ENCODE measurements at regions not wholly inside any gene's neighbourhood (a gene's known extent, or its start where the extent isn't known, plus 50 kb on each side); places are given as distances from the start of the nearest gene placed in this dataset.

DNA sequence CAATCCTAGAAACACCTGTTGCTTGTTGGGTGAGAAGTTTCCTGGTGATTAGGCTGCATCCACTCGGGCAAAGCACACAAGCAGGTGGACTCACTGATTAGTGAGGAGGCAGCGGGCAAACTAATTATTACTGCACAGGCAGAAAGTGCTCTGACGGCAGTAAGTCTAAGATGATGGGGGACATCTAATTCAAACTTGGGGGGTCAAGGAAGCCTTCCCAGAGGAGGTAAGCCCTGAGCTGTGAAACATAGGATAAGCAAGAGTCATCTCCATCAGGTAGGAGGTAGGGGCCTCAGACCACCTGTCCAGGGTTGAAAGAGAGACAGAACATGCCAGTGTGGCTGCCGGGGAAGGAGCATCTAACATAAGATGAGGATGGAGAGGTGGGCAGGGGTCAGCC lies 1578.4 kb upstream of the TMEM132C start:
- H3K27me3 ChIP-seq (ENCODE audit: insufficient read depth, low read length), result no peaks in the 10 kb centered on the region
- no peak for TF ChIP-seq EZH2 (IDR thresholded peaks at IDR 0.05; ENCODE audit: borderline replicate concordance, low read length)
- TF ChIP-seq, protein P1, sequence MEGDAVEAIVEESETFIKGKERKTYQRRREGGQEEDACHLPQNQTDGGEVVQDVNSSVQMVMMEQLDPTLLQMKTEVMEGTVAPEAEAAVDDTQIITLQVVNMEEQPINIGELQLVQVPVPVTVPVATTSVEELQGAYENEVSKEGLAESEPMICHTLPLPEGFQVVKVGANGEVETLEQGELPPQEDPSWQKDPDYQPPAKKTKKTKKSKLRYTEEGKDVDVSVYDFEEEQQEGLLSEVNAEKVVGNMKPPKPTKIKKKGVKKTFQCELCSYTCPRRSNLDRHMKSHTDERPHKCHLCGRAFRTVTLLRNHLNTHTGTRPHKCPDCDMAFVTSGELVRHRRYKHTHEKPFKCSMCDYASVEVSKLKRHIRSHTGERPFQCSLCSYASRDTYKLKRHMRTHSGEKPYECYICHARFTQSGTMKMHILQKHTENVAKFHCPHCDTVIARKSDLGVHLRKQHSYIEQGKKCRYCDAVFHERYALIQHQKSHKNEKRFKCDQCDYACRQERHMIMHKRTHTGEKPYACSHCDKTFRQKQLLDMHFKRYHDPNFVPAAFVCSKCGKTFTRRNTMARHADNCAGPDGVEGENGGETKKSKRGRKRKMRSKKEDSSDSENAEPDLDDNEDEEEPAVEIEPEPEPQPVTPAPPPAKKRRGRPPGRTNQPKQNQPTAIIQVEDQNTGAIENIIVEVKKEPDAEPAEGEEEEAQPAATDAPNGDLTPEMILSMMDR (IDR thresholded peaks at IDR 0.05; ENCODE audit: low read length), result no peak
- no peaks in the 10 kb centered on the region for H3K36me3 ChIP-seq (ENCODE audit: insufficient read depth, low read length)
- H3F3A ChIP-seq (ENCODE audit: insufficient read depth, low read length), result no peaks in the 10 kb centered on the region
- no peaks in the 10 kb centered on the region for H3K9me3 ChIP-seq (ENCODE audit: low read length)
- no peak overlapping the region for H3K9ac ChIP-seq (ENCODE audit: low read length)
- no peak overlapping the region for H3K27ac ChIP-seq (ENCODE audit: low read depth, low read length, poor library complexity, severe bottlenecking)
- H3K4me2 ChIP-seq (ENCODE audit: low read length), result no peak overlapping the region
- H3K9me2 ChIP-seq (ENCODE audit: low read depth, low read length), result no peaks in the 10 kb centered on the region
- H3K79me2 ChIP-seq (ENCODE audit: insufficient read depth, low read length), result no peaks in the 10 kb centered on the region
- H3K4me3 ChIP-seq (ENCODE audit: low read depth, low read length, poor library complexity, severe bottlenecking), result no peak overlapping the region
- H3K4me1 ChIP-seq (ENCODE audit: insufficient read depth, low read length, severe bottlenecking), result no peaks in the 10 kb centered on the region
- H4K20me1 ChIP-seq (ENCODE audit: insufficient read depth, low read length), result no peaks in the 10 kb centered on the region
- no peak overlapping the region for H2AFZ ChIP-seq (ENCODE audit: low read length)

DNA sequence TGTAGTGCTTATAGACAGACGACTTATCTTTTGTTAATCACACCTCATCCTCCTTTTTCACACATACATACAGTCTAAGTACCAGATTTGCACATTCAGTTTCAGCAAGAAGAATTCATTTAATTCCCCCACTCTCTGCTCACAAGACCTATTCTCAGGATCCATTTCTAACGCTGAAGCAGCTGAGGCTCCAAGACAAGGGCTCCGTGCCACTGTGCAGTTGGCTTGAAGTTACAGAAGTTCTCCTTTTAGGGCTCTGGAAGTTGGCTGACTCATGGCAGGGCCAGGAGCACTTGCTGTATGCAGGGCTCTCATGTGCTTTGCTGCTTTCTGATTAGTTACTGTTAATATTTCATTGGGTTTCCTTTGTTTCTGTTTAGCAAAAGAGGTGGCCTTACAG lies 1566.9 kb upstream of the TMEM132C start:
- H3K4me3 ChIP-seq (ENCODE audit: low read depth, low read length, poor library complexity, severe bottlenecking), result no peak overlapping the region
- H4K20me1 ChIP-seq (ENCODE audit: insufficient read depth, low read length), result no peaks in the 10 kb centered on the region
- TF ChIP-seq, protein P1 (IDR thresholded peaks at IDR 0.05; ENCODE audit: low read length), result no peak
- TF ChIP-seq EZH2 (IDR thresholded peaks at IDR 0.05; ENCODE audit: borderline replicate concordance, low read length), result no peak
- H3K4me2 ChIP-seq (ENCODE audit: low read length), result no peak overlapping the region
- H3K27ac ChIP-seq (ENCODE audit: low read depth, low read length, poor library complexity, severe bottlenecking), result no peak overlapping the region
- no peaks in the 10 kb centered on the region for H3K9me3 ChIP-seq (ENCODE audit: low read length)
- H3K9ac ChIP-seq (ENCODE audit: low read length), result no peak overlapping the region
- no peaks in the 10 kb centered on the region for H3K79me2 ChIP-seq (ENCODE audit: insufficient read depth, low read length)
- no peaks in the 10 kb centered on the region for H3K36me3 ChIP-seq (ENCODE audit: insufficient read depth, low read length)
- H3F3A ChIP-seq (ENCODE audit: insufficient read depth, low read length), result no peaks in the 10 kb centered on the region
- H3K4me1 ChIP-seq (ENCODE audit: insufficient read depth, low read length, severe bottlenecking), result no peaks in the 10 kb centered on the region
- no peaks in the 10 kb centered on the region for H3K9me2 ChIP-seq (ENCODE audit: low read depth, low read length)
- H2AFZ ChIP-seq (ENCODE audit: low read length), result no peak overlapping the region
- H3K27me3 ChIP-seq (ENCODE audit: insufficient read depth, low read length), result no peaks in the 10 kb centered on the region

DNA sequence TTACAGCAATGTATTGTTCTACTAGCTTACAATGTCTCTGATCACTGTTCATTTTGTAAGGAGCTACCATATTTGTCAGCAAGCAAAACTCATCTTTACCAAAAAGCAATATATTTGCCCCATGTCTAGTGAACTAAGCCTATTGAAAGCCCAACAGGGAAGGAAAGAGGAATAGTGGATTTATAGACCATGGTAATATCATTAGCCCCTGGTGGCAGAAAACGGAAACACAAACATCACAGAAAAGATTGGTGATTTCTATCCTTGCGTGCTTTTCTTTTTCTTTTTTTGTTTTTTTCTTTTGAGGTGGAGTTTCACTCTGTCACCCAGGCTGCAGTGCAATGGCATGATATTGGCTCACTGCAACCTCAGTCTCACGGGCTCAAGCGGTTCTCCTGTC lies 1562.4 kb upstream of the TMEM132C start:
- no peaks in the 10 kb centered on the region for H3K27me3 ChIP-seq (ENCODE audit: insufficient read depth, low read length)
- no peak overlapping the region for H3K4me2 ChIP-seq (ENCODE audit: low read length)
- no peak overlapping the region for H3K4me3 ChIP-seq (ENCODE audit: low read depth, low read length, poor library complexity, severe bottlenecking)

More for the DNA sequence above, 1562.4 kb upstream of the TMEM132C start:
- no peak overlapping the region for H3K9ac ChIP-seq (ENCODE audit: low read length)
- no peaks in the 10 kb centered on the region for H3K36me3 ChIP-seq (ENCODE audit: insufficient read depth, low read length)
- H3F3A ChIP-seq (ENCODE audit: insufficient read depth, low read length), result no peaks in the 10 kb centered on the region
- no peaks in the 10 kb centered on the region for H4K20me1 ChIP-seq (ENCODE audit: insufficient read depth, low read length)
- H3K9me2 ChIP-seq (ENCODE audit: low read depth, low read length), result no peaks in the 10 kb centered on the region
- no peaks in the 10 kb centered on the region for H3K4me1 ChIP-seq (ENCODE audit: insufficient read depth, low read length, severe bottlenecking)
- H3K79me2 ChIP-seq (ENCODE audit: insufficient read depth, low read length), result no peaks in the 10 kb centered on the region
- H3K9me3 ChIP-seq (ENCODE audit: low read length), result no peaks in the 10 kb centered on the region
- H2AFZ ChIP-seq (ENCODE audit: low read length), result no peak overlapping the region
- no peak overlapping the region for H3K27ac ChIP-seq (ENCODE audit: low read depth, low read length, poor library complexity, severe bottlenecking)
- TF ChIP-seq, protein P1 (IDR thresholded peaks at IDR 0.05; ENCODE audit: low read length), result peak; percentile 30; the same call in 1 of the 2 replicates
- no peak for TF ChIP-seq EZH2 (IDR thresholded peaks at IDR 0.05; ENCODE audit: borderline replicate concordance, low read length)
